ENCODE measurements at regions not wholly inside any gene's neighbourhood (a gene's known extent, or its start where the extent isn't known, plus 50 kb on each side); places are given as distances from the start of the nearest gene placed in this dataset.

DNA sequence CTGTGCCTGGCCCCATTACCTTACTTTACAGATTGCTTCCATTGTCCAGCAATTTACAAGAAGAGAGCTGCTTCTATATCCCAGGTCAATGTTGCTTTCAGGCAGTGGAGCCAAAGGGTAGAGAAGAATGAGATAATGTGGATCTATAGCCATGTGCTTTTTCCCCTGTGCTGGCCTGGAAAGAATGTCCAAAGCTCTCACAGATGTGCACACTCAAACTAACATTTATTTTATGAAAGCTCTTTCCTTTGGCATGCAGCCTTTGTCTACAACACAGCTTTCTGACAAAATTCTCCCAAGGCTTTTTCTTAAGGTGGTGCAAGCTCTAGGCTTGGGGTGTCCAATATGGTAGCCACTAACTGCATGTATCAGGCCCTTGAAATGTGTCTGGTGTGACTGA lies 217.3 kb downstream of the LRRC70 start:
- no peak for DNase-seq (ENCODE audit: low spot score)
- TF ChIP-seq, protein P1, sequence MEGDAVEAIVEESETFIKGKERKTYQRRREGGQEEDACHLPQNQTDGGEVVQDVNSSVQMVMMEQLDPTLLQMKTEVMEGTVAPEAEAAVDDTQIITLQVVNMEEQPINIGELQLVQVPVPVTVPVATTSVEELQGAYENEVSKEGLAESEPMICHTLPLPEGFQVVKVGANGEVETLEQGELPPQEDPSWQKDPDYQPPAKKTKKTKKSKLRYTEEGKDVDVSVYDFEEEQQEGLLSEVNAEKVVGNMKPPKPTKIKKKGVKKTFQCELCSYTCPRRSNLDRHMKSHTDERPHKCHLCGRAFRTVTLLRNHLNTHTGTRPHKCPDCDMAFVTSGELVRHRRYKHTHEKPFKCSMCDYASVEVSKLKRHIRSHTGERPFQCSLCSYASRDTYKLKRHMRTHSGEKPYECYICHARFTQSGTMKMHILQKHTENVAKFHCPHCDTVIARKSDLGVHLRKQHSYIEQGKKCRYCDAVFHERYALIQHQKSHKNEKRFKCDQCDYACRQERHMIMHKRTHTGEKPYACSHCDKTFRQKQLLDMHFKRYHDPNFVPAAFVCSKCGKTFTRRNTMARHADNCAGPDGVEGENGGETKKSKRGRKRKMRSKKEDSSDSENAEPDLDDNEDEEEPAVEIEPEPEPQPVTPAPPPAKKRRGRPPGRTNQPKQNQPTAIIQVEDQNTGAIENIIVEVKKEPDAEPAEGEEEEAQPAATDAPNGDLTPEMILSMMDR (conservative IDR thresholded peaks at IDR 0.05; ENCODE audit: low read depth), result no peak
- ChIA-PET CTCF (interaction anchor here (0.6 kb wide), 1 partner anchor 76 kb away, joined by 4 read pairs; no protein-coding TSS in a partner anchor), POLR2A (ENCODE audit: low non-redundant PET) (no interaction called here)
- no peak overlapping the region for H3K27ac ChIP-seq

DNA sequence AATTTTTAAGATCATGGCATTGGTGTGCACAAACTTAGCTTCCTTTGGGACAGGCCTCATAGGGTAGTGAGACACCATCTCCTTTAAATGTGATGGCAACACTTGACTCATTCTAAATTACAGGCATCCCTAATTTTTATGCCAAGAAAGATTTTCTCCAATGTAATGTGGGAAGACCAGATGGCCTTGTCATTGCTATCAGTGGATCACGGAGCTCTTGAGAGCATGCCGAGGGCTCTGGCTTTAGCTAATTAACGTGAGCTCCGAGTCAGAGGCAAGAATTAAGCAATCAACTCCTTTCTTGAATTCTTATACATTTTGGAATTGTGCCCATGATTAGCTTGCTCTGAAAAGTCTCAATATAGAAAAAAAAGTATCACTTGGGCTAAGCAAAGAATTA lies 215.8 kb downstream of the LRRC70 start:
- DNase-seq (ENCODE audit: low spot score), result no peak
- no peak overlapping the region for H3K27ac ChIP-seq
- POLR2A ChIA-PET (ENCODE audit: low non-redundant PET), result no interaction called here
- TF ChIP-seq, protein P1 (conservative IDR thresholded peaks at IDR 0.05; ENCODE audit: low read depth), result no peak
- CTCF ChIA-PET, result no interaction called here

DNA sequence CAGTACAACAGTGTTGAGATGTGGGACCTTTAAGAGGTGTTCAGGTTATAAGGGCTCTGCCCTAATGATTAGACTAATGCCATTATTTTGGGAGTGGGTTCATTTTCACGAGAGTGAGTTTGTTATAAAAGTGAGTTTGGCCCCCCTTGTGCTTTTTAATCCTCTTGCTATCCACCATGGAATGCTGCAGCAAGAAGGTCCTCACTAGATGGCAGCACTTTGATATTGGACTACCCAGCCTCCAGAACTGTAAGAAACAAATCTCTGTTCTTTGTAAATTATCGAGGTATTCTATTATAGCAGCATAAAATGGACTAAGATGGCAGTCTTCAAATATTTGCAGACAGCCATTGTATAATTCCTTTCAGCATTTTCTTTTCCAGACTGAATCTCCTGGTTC lies 212.4 kb downstream of the LRRC70 start:
- ChIA-PET POLR2A (ENCODE audit: low non-redundant PET) (no interaction called here), CTCF (no interaction called here)
- H3K27ac ChIP-seq, result no peak overlapping the region
- no peak for DNase-seq (ENCODE audit: low spot score)
- TF ChIP-seq, protein P1 (conservative IDR thresholded peaks at IDR 0.05; ENCODE audit: low read depth), result no peak; the same call in 1 of the 2 replicates

DNA sequence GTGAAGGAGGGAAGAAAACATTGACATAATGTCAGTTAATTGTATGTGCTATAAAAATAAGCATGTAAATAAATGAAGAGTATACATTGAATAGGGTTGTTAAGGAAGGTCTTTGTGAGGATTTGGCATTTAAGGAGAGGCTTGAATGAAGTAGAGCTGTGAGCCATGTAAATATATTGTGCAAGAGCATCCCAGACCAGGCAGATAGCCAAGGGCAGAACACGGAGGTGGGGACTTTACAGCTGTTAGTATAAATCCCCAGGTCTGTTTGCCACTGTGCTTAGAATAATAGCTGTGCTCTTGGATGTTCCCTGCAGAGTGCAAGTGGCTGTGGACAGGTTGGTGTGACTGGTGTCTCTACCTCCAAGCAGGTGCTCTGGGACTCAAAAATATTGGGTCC lies 211.7 kb downstream of the LRRC70 start:
- POLR2A ChIA-PET (ENCODE audit: low non-redundant PET), result no interaction called here
- CTCF ChIA-PET, result no interaction called here

DNA sequence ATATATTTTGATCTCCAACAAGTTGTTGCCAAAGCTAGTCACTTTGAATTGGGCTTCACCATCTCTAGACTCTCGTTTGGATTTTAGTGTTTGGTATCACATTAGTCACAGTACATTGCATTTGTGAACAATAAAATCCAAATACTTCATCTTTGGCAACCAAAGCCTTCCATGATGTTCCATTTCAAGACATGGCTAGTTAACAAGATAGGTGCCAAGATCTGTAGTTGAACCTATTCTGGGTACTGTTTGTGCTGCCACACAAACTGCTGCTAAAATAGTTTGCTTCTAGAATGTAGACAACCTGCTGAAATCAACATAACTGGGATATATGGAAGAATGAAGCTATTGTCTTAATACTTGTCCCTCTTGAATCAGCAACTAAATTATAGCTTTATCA lies 207.5 kb downstream of the LRRC70 start:
- no peak overlapping the region for H3K27ac ChIP-seq
- no peak for DNase-seq (ENCODE audit: low spot score)
- ChIA-PET POLR2A (ENCODE audit: low non-redundant PET) (no interaction called here), CTCF (no interaction called here)
- TF ChIP-seq, protein P1 (conservative IDR thresholded peaks at IDR 0.05; ENCODE audit: low read depth), result no peak

More for the DNA sequence above, 211.7 kb downstream of the LRRC70 start:
- DNase-seq (ENCODE audit: low spot score), result no peak
- TF ChIP-seq, protein P1 (conservative IDR thresholded peaks at IDR 0.05; ENCODE audit: low read depth), result no peak
- no peak overlapping the region for H3K27ac ChIP-seq

DNA sequence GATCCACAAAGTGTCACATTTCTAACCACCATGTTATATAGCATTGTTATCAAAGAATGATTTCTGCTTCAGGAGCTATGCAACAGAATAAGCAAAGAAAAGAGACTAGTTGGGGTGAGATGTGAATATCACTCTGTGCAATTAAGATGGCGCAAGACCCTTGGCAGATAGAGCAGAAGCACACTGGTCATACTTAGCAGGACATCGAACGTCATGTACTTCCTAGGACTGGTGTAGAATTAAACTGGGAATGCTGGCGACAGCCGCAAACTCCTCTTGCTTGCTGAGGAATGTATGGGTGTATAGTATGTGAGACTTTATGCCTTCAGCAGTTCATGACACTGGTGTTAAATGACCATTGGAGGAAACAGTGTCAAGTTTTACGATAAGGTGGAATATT lies 207.0 kb downstream of the LRRC70 start:
- ChIA-PET CTCF (no interaction called here), POLR2A (ENCODE audit: low non-redundant PET) (no interaction called here)
- no peak overlapping the region for H3K27ac ChIP-seq
- no peak for DNase-seq (ENCODE audit: low spot score)
- TF ChIP-seq, protein P1 (conservative IDR thresholded peaks at IDR 0.05; ENCODE audit: low read depth), result no peak

Measured in RWPE1 (cell line).